Esophagus squamous epithelium (tissue), 5 donors: ENCODE measurements at regions not wholly inside any gene's neighbourhood (a gene's known extent, or its start where the extent isn't known, plus 50 kb on each side); places are given as distances from the start of the nearest gene placed in this dataset.

ENCODE experiments used
- DNase-seq: peaks from one replicate; lab custom pipeline; 2025; lab: John Stamatoyannopoulos, UW
- H3K27ac ChIP-seq, 4 donors: fragments of 200-600 bp; sonication (generic); one replicate each; pipeline ENCODE4 v1.5.1; 2016 to 2019; ENCODE audit warnings: mild to moderate bottlenecking in 1 of 4
- H3K27me3 ChIP-seq, 4 donors: fragments of 200-600 bp; sonication (generic); 1 replicate in 3 of 4; 2 replicates in 1 of 4; pipeline versions ENCODE4 v1.5.1 to v1.6.0; 2017 to 2021; ENCODE audit warnings: antibody characterized with exemption in 1 of 4
- H3K36me3 ChIP-seq, 3 donors: fragments of 200-600 bp; sonication (generic); one replicate each; pipeline ENCODE4 v1.5.1; 2016 to 2019
- H3K4me1 ChIP-seq, 3 donors: fragments of 200-600 bp; sonication (generic); one replicate each; pipeline ENCODE4 v1.5.1; 2017 to 2019
- H3K4me3 ChIP-seq, 4 donors: fragments of 200-600 bp; sonication (generic); 1 replicate in 3 of 4; 2 replicates in 1 of 4; pipeline ENCODE4 v1.5.1; 2016 to 2019; ENCODE audit warnings: mild to moderate bottlenecking in 2 of 4, moderate library complexity in 1 of 4
- H3K9me3 ChIP-seq, 3 donors: fragments of 200-600 bp; sonication (generic); one replicate each; pipeline ENCODE4 v1.5.1; 2016 to 2019
- POLR2A ChIP-seq, 4 donors: fragments of 450-650 bp; IDR thresholded peaks; one replicate each; pipeline ENCODE4 v1.6.1; 2017; ENCODE audit warnings: antibody characterized with exemption in 4 of 4, mild to moderate bottlenecking in 4 of 4, moderate library complexity in 3 of 4
- WGBS, 2 donors: methylation state at CpG; one replicate each; pipeline ENCODE4 v1.1.5; 2018; 5-methylcytosine and 5-hydroxymethylcytosine counted together
- intact Hi-C: fragments of 100-400 bp; cut with DNase I; formaldehyde crosslinking; loops from one replicate; pipeline ENCODE4 v1.15.0; 2022
- TF ChIP-seq, protein P1 (sequence below), 6 experiments: fragments of 450-650 bp in 4 of 6; fragments of 200-600 bp in 2 of 6; sonication (generic) in 2 of 6; IDR thresholded peaks; one replicate each; pipeline ENCODE4 v1.5.1; 2016 to 2019; ENCODE audit warnings: antibody characterized with exemption in 6 of 6, mild to moderate bottlenecking in 4 of 6, moderate library complexity in 4 of 6
- donor health status: DM: yes; HTN: yes; CAD: no.

DNA sequence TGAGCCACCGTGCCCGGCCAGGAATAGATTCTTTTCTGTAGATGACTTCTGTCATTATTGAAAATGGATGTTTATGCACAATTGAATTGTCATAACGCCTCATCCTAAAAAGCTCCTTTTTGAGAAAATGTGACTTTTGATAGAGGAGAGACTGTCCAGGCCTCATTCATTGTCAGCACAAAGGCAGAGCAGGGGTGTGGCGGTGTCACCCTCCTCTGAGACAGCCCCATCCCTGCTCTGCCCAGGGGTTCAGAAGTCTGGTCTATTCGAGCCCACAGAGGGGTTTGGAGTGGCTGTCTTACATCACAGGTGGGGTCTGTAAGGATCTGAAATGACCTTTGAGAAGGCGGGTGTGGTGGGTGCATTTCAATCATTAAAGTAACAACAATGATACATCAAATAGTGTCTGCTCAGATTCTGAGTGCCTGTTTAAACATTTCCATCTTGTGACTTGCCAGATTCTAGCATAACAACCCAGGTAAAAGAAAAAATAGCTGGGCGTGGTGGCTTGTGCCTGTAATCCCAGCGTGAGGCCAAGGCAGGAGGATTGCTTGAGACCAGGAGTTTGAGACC lies 161.0 kb downstream of the SEC14L1 start:
- peaks cover 1 to 34% (median 13%) of the 10 kb centered on the region in 3 donors for H3K4me1 ChIP-seq
- H3K36me3 ChIP-seq: peaks cover 0 to 8% (median 0%) of the 10 kb centered on the region in 3 donors
- H3K4me3 ChIP-seq: no peak overlapping the region
- WGBS, 2 donors: 59 to 61% methylated on average over 4 to 8 of the region's 8 CpGs
- no peaks in the 10 kb centered on the region for H3K9me3 ChIP-seq
- DNase-seq: no peak
- TF ChIP-seq, protein P1, sequence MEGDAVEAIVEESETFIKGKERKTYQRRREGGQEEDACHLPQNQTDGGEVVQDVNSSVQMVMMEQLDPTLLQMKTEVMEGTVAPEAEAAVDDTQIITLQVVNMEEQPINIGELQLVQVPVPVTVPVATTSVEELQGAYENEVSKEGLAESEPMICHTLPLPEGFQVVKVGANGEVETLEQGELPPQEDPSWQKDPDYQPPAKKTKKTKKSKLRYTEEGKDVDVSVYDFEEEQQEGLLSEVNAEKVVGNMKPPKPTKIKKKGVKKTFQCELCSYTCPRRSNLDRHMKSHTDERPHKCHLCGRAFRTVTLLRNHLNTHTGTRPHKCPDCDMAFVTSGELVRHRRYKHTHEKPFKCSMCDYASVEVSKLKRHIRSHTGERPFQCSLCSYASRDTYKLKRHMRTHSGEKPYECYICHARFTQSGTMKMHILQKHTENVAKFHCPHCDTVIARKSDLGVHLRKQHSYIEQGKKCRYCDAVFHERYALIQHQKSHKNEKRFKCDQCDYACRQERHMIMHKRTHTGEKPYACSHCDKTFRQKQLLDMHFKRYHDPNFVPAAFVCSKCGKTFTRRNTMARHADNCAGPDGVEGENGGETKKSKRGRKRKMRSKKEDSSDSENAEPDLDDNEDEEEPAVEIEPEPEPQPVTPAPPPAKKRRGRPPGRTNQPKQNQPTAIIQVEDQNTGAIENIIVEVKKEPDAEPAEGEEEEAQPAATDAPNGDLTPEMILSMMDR (IDR thresholded peaks at IDR 0.05): no peak
- no peak for TF ChIP-seq POLR2A (IDR thresholded peaks at IDR 0.05)
- intact Hi-C loops: no loop called here
- H3K27ac ChIP-seq: no peak overlapping the region
- no peaks in the 10 kb centered on the region for H3K27me3 ChIP-seq

DNA sequence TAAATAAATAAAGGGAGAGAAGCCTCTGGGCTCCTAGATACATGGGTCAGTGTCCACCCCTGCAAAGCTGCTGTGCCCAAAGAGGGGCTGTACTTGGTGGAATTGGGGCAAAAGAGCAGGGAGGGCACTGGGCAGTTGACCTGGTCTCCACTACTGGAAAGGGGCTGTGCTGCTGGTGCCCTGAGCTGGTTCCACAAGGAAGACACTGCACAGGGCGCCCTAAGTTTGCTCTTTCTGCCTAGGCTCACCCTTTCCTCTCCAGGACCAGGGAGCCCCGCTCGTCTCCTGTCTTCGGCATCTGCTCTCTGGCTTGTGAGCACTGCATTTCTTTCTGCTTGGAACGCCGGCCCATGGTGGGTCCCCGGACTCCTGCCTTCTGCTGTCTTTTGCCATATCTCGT lies 161.9 kb downstream of the SEC14L1 start:
- H3K27ac ChIP-seq: no peak overlapping the region
- H3K4me1 ChIP-seq: peaks cover 7 to 43% (median 18%) of the 10 kb centered on the region in 3 donors
- intact Hi-C loops: no loop called here
- peaks cover 0 to 13% (median 0%) of the 10 kb centered on the region in 3 donors for H3K36me3 ChIP-seq
- no peak for DNase-seq
- H3K4me3 ChIP-seq: no peak overlapping the region
- no peaks in the 10 kb centered on the region for H3K9me3 ChIP-seq
- no peak for TF ChIP-seq POLR2A (IDR thresholded peaks at IDR 0.05)
- TF ChIP-seq, protein P1 (IDR thresholded peaks at IDR 0.05): no peak
- H3K27me3 ChIP-seq: peaks cover 0 to 5% (median 0%) of the 10 kb centered on the region in 4 donors
- 94 to 99% methylated on average over 8 of the region's 8 CpGs for WGBS, 2 donors

DNA sequence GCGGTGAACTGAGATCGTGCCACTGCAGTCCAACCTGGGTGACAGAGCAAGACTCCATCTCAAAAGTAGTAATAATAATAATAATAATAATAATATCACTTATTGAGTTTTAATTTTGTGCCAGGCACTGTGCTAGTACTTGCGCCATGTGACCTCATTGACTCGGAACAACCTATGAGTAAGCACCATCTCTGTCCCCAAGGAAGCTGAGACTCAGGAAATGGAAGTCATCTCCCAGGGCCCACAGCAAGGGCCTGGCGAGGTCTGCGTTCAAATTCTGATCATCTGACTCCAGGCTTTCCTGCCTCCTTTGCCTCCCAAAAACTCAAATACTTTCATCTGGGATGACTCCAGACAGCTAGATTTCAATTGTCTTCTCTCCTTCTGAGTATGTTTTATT lies 162.9 kb downstream of the SEC14L1 start:
- peaks cover 0 to 7% (median 0%) of the 10 kb centered on the region in 4 donors for H3K27me3 ChIP-seq
- TF ChIP-seq, protein P1 (IDR thresholded peaks at IDR 0.05): no peak
- no peak for TF ChIP-seq POLR2A (IDR thresholded peaks at IDR 0.05)
- no peak overlapping the region for H3K27ac ChIP-seq
- DNase-seq: no peak
- intact Hi-C loops: no loop called here
- 82 to 85% methylated on average over 4 to 6 of the region's 6 CpGs for WGBS, 2 donors
- H3K4me3 ChIP-seq: no peak overlapping the region
- peaks cover 7 to 53% (median 19%) of the 10 kb centered on the region in 3 donors for H3K4me1 ChIP-seq
- H3K9me3 ChIP-seq: no peaks in the 10 kb centered on the region
- H3K36me3 ChIP-seq: peaks cover 0 to 16% (median 0%) of the 10 kb centered on the region in 3 donors

DNA sequence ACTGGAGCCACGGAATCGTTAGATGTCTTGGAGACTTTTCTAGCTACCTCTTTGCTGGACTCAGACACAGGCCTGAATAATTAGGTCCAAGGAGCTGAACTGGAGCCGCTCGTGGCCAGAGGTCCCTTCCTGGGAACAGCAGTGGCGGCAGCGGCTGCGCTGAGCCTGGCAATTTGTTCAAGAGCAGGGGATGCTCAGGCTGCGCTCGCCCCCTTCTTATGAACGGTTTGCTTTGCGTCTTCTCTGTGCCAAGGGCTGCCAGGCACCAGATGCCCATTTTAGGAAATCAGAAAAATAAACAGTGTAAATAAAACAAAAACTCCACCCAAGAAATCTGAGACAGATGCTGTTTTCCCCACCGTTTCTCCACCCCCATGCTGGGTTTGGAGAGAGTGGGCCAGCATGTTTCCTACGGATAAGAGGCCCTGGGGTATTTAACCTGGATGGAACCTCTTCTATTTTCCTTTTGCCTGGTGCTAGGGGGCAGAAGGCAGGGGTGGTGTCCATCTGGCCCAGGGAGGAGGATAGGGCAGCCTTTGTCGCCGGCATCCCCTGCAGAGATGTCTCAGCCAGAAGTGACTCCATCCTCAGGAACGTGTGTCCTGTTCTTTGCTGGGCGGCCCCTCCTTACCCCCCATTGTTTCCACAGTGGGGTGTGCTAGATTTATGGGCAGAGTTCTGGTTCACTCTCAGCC lies 163.4 kb downstream of the SEC14L1 start:
- WGBS, 2 donors: 67 to 75% methylated on average over 11 to 15 of the region's 17 CpGs
- Histone ChIP-seq H3K36me3 (peaks cover 0 to 11% (median 0%) of the 10 kb centered on the region in 3 donors), H3K4me1 (peaks cover 7 to 59% (median 25%) of the 10 kb centered on the region in 3 donors), H3K9me3 (no peaks in the 10 kb centered on the region), H3K4me3 (no peak overlapping the region), H3K27ac (no peak overlapping the region), H3K27me3 (peaks cover 0 to 7% (median 0%) of the 10 kb centered on the region in 4 donors)
- intact Hi-C loops: no loop called here
- TF ChIP-seq, protein P1 (IDR thresholded peaks at IDR 0.05): no peak
- TF ChIP-seq POLR2A (IDR thresholded peaks at IDR 0.05): no peak
- no peak for DNase-seq
